NCI-H524 (cell line): ENCODE measurements at regions not wholly inside any gene's neighbourhood (a gene's known extent, or its start where the extent isn't known, plus 50 kb on each side); places are given as distances from the start of the nearest gene placed in this dataset.
A peak's percentile ranks its signal among the peaks of the same experiment; 100 is the strongest.
"Not testable (repeated sequence)": the region's sequence is repeated elsewhere in the genome, so short reads cannot be mapped to it uniquely, and the experiment has no call there.

ENCODE experiments used
- DNase-seq, 2 experiments: peaks; one replicate each; lab custom pipeline; 2025; lab: John Stamatoyannopoulos, UW

DNA sequence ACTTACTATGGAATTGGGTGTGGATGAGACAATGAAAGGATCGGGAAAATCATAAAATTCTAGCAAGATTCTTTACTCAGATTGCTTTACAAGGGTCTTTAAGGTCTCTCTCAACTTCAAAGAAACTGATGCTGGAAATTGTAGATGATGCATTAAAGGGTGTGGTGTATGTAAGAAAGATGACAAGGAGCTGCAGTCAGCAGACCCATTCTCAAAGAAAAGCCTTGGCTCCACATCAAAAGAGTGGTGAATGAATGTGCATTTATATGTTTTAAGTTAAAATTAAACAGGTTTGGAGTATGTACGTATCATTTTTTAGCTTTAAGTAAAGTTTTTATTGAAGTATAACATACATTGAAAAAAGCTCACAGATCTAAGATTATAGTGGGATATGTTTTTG, 194.5 kb downstream of the C12orf75 start:
- no peak for DNase-seq

DNA sequence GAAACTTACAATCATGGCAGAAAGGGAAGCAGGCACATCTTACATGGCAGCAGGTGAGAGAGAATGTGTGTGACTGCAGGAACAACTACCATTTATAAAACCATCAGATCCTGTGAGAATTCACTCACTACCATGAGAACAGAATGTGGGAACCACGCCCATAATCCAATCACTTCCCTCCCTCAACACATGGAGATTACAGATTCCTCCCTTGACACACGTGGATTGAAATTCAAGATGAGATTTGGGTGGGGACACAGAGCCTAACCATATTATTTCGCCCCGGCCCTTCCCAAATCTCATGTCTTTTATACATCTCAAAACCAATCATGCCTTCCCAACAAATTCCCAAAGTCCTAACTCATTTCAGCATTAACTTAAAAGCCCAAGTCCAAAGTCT, 203.6 kb downstream of the C12orf75 start:
- no peak for DNase-seq

DNA sequence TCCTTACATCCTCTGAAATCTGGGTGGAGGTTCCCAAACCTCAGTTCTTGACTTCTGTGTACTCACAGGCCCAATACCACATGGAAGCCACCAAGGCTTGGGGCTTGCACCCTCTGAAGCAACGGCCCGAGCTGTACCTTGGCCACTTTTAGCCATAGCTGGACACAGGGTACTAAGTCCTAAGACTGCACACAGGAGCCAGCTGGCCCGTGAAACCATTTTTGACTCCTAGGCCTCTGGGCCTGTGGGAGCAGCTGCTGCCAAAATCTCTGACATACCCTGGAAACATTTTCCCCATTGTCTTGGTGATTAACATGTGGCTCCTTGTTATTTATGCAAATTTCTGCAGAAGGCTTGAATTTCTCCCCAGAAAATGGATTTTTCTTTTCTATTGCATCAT, 204.5 kb downstream of the C12orf75 start:
- not testable (repeated sequence) for DNase-seq

DNA sequence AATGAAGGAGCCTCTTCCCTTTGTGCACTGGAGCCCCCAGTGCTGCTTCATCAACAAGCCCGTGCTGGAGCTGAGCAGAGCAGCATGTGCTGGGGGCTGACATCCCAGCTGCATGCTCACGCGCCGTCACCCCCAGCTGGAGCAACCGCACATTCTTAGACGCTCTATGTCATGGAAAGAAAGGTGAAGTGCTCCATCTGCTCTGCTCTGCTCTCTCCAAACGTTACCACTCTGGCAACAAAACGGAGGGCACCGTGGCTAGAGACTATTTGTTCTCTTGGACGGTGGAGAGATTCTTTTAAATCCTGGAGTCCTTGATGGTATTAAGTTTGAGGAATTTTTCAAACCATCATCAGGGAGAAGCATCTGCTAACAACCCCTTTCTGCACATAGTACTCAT, 208.4 kb downstream of the C12orf75 start:
- peak in 1 of 2 experiments; percentile 5 for DNase-seq

DNA sequence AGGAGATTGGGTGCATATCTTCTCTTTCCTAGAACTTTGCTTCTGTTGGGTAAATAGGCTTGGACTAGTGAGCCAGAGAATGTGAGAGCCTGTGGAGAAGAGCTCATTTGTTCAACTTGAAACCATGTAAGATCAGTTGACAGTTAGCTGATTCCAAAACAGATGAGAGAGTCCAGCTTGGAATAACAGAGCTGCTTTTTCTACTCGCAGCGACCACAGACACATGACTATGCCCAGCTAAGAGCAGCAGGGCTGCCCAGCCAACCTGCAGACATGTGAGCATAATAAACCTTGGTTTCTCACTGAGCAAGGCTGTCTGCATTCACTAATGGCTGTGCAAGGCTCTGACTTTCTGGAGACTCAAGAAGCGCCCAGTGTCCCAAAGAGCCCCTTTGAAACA, 209.2 kb downstream of the C12orf75 start:
- no peak for DNase-seq

DNA sequence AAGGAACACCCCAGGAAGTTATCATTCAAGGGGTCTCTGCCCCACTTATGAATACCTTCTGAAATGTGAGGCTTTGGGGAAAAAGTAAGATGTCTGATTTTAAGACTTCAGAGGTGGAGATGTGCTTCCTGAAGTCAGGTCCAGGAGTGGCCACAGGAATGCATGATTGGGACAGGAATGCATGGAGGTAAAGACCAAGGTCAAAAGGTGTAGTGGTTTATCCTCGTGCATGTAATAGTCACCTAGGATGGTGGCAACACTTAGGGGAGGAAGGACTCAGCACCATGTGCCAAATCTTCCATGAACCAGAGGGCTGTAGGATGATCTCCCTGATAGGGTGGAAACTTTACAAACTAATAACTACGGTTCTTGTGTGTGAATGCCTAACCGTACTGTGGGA, 217.3 kb downstream of the C12orf75 start:
- no peak for DNase-seq

DNA sequence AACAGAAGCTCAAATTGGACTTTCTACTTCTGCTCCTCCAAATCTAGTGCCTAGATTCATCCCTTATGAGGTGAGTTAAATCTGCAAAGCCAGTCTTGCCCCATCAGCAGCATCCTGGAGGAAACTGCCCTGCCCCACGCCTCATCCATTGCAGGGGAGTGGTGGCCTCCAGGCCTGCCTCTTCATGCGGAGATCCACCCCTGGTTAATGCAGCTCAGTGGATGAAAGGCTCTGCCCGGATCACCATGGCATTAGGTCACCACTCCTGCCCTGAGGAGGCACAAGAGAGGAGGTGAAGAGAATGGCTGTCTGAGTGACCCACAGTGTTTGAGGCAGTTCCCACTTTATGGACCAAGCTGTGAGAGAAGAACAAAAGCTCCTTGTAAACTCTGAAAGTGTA, 218.1 kb downstream of the C12orf75 start:
- no peak for DNase-seq

DNA sequence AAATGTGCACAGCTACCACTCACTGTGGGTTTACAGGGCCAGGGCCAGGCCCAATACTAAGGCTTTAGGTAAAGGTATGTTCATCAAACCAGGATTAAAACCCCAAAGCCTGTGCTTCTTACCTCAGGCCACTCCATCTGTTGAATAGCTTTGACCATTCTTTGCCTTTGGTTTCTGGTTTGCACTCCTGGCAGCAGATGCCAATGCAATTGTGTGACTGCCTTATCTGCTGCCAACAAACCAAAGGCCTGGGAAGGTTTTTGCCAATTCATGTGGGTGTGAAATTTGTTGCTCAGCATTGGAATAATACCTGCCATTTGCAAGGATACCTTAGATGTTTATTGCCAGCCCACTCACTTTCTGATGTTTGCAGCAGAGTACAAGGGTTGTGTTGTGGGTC, 221.6 kb downstream of the C12orf75 start:
- DNase-seq: no peak

DNA sequence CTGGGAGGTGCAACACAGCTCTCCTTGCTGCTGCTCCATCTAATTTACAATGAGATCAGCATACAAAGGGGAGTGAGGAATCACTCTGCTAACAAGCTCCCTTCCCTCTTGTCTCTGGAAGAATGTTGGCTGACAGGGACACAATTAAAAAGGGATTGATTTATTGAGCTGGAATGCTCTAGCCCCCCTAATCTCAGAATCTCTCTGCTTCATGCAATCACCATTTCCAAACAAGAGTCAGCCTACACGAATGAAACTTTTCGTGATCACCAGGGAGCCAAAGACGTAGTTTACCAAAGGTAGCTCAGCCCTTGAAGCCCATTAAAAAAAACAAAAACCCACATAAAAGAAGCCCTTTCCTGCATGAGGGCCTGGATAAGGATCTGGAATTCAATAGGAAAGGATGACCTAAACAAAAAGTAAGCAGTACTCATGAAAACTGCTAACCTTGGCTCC, 223.8 kb downstream of the C12orf75 start:
- DNase-seq: no peak

DNA sequence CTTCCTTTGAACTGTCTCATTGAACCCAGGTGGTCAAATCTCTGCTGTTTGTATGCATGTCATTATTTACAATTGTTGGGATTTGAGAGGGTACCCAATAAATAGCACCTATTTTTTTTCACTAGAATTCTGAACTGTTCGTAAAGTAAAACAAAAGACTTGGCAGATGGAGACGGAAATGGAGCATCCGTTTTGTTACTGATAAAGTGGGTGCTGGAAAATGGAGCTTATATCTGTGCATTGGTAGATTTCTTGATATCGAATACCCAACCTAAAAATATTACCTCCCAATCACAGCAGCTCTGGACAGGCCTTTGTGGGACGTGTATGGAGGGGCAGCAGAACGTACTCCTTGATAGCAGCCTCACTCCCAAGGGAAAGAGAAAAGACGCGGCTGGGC, 224.4 kb downstream of the C12orf75 start:
- no peak for DNase-seq

DNA sequence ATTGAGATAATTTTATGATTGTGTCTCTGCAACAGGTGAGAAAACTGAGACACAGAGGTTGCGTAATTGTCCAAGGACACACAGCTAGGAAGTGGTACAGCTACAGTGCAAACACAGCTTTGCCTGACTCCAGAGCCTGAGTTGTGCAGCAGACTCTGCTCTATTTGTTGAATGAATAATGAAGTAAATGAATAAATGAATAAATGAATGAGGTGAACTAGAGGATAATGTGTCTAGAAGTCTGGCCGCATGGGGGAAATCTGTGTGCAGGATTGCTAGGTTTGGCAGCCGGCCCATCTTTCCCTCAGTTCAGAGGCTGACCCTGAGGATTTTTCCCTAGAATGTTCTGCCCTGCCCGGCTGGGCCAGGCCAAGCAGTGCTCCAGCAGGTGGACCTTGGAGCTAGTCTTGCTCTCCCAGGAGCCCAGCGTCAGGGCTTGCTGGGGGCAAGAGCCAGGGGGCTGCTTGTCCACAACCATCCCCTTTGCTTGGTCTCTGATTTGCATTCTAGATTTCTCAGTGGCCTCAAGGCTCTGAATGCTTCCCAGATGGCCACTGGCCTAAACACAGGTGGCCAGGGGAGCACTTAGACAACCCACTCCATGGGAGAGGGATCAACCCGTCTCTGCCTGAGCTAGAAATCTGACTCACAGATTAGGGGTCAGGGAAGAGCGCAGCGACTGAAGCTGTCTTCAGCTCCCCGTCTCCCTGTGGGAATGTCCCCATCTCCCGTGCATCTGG, 225.2 kb downstream of the C12orf75 start:
- peak in 1 of 2 experiments; percentile 21 for DNase-seq

DNA sequence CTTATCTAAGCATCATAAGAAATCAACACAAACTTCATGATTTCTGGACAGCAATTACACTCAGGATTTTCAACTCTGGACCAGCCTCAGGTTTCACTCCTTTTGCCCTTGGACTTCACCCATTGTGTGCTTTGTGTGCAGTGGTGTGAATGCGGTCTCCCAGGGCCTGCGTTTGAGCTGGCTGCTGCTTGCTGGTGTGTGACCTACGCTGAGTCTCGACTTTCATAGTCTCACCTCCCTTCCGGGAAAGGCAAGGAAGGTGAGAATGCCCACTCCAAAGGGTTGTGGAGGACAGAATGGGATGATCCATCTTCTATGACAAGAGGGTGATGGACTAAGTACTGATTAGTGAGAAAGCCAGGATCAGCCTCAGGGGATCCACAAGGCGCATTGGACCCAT, 228.8 kb downstream of the C12orf75 start:
- DNase-seq: no peak

DNA sequence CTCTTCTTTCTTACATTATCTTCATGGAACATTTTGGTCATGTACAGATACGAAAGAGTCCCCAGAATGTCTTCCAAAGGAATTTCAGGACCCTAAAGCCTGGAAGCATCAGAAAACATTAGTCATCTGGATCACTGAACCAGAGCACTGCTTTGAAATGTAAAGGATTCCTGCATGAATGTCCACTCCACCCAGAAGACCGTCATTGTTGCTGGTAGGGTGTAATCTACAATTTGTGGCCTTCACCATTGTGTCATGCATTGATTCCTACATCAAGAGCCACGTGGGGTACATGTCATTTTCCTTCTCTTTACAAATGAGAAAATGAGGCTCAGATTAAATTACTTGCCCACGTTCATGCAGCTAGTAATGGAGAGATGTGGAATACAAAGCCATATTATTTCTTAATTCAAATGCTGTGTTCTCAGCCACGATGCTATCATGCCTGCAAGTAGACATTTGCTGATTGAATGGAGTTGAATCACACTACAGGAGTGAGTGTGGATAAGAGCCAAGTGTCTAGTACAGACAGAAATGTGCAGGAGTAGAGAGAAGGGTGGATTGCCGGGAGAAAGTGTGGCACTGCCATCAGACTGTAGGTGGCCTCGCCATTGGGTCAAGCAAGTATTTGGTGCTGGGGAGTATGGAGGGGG, 231.2 kb downstream of the C12orf75 start:
- DNase-seq: no peak

DNA sequence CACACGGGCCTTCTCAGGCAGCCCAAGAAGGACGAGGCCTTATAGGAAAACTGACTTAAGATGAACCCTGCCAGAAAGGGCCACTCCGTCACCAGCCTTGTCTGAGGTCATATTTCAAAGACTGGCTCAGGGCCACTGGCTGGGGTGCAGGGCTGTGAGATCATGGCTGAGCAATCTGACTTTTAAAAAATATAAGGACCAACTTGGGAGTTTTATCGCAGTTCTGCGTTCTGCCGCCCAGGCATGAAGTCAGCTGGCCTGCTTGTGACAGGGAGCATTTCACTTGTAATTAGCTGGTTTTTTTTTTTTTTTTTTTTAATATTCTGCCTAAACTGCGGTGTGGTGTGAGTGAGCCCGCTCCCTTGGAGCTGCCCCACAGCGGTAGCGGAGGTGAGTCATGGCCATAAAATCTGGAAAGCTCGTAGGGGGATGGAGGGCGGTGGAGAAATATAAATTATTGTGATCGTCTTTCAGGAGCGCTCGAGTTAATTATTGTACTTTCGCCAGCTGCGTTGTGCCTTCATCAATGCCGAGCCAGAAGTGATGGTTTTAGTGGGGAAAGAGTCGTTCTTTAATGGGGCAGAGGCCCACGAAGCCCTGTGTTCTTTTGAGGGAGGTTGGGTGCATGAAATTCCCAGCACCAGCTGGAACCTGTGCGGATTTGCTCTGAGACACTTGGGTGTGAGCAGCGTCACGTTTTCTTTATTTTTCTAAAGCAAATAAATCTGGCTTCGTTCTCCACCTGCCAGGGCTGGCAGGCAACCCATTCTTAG, 231.9 kb downstream of the C12orf75 start:
- peak in 1 of 2 experiments; percentile 4 for DNase-seq

DNA sequence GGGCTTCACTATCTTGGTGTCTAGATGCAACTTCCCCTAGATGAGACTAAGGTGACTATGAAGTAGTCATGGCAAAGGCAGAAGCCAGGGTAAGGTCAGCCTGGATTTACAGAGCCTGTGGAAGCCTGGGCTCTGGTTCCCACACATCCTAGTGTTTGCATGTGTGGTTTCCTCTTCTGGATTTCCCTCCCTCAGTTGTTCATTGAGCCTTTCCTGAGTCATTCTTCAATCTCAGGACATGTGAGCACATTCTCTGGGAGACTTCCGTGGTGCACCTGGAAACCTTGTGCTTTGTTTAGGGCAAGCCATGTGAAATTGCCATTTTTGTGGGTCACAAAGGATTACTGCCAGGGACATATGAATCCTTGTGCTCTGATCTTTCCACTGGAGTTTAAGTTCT, 236.6 kb downstream of the C12orf75 start:
- no peak for DNase-seq

DNA sequence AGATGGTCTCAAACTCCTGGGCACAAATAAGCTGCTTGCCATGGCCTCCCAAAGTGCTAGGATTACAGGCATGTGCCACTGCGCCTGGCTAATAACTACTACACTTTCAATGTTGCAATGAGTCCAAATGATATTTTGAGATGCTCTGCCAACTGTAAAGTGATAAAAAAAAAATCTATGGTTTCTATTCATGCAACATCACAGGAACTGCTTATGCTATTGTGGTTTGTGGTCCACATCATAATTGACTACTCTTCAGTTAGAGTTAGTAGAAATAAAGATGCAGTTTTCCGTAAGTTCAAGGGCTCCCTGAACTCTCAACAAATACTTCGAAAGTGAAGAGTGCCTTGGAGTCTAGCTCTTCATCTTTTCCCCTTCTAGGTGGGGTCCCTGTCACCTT, 239.4 kb downstream of the C12orf75 start:
- DNase-seq: no peak

DNA sequence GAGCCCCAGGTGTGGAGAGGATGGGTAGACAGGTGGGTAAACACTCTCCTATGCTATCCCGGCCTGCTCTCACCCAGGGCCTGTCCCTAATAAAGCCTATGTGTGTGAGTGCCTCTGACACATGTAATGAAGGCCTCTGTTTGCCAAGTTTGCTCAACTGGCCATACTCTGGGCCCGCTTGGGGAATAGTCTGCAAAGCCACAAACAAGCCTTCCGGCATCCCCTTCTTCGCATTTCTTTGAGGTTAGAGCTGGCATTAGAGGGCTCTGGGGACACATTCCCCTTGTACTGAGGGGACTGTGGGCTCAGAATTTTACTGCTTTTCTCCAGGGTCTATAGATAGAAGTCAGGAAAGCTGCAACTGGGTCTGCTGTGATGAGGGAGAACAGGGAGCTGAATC, 240.5 kb downstream of the C12orf75 start:
- DNase-seq: no peak

DNA sequence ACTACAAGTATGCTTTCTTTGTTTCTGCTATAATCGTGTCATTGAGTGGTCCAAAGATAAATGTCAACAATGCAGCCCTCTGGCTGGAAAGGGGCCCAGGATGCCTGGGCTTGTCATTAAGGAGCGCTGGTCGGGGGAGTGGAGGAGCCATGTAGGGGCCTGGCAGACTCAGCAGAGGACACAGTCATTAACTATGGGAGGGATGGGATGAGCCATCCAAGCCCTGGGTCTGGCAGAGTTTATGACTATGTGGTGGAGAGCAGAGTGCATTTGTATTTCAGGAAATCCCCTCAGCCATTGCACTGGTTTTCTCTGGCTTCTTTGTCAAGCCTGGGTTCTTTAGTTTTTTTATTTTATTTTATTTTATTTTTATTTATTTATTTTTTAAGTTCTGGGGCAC, 243.1 kb downstream of the C12orf75 start:
- no peak for DNase-seq

DNA sequence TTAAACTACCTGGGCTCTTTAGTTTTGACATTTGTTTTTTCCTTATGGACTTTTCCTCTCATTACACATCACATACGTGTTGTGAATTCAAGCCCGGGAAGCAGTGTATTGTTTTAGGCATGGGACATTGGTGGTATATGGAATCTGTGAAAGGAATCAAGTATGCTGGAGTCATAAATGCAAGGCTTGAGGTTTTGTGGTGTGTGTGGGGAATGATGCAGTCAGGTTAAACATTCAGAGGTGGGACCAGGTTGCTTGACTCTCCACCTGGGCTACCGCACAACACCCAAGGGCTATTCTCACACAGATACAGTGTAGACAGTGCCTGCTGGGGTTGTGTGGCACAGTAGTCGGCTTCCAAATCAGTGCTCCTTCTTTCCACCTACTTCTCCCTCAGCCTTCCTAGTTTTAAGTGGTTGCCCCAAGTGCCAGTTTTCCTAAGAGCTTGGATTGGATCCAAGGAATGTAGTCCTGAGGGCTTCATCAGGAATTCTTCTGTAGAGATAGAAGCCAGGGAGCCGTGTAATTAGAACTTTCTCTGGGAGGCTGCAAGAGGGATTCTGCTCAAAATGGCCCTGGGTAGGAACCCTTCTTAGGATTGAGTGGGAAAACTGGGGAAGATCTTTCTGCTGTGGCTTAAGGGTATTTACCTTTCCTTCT, 243.7 kb downstream of the C12orf75 start:
- DNase-seq: no peak

DNA sequence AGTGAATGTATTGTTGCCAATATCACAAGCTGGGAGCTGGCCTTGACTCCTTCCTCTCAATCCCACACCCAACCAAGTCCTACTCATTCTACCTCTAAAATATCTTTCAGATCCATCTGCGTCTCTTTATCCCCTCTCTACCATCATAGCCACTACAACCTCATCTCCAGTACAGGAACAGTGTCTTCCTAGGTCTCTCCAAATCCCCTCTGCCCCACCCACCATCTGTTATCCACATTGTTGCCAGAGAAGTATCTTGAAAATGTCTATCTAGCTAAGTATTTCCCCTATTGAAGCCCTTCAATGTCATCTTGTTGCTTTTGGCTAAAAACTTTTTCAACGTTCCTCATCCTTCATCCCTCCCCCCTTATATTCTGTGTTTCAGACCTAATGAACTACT, 244.7 kb downstream of the C12orf75 start:
- peak; percentile 56 to 74 for DNase-seq

DNA sequence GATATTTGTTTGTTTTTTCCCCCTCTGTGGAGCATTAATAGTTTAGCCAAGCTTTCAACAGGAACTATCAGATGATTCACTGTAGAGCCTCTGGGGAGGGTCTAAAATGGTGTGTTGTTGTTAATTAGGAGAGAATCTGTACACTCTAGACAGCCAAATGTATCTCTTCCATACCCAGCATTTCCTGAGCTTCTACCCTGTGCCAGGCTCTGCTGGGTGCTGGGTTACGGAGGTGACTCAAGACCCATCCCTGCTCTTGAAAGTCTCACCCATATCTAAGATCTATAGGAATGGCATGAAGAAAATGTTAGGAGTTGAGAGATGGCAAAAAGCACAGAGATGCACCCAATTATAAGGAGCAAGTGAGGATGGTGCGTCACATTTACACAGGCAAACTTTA, 245.8 kb downstream of the C12orf75 start:
- DNase-seq: no peak

DNA sequence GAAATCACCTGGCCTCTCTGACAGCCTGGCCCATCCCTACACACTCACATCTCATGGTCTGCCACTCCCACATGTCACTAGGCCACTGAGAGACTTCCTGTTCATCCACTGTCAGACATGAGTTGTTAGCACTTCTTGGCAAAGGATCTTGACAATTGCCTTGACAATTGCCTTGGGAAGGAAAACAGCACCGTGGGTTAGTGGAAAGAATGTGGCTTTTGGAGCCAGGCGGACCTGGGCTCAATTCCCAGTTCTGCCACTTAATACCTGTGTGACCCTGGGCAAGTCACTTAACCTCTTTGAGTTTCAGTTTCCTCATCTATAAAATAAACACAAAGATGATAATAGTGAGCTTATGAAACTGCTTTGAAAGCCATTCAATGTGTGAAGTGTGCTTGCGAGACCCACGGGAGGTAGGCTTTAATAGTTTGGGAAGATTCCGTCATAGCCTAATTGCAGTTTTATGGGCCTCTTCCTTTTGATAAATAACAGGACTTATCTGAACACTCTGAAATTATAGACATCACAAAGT, 250.4 kb downstream of the C12orf75 start:
- no peak for DNase-seq
